ENCODE measurements at regions not wholly inside any gene's neighbourhood (a gene's known extent, or its start where the extent isn't known, plus 50 kb on each side); places are given as distances from the start of the nearest gene placed in this dataset.

GRCh38 chr5:87825583-87825982, 412.9 kb upstream of the CCNH start:
- no peaks in the 10 kb centered on the region for H3K27me3 ChIP-seq (ENCODE audit: control insufficient read depth, insufficient read depth, low read length)
- H3K9ac ChIP-seq (ENCODE audit: low read depth, low read length), result no peak overlapping the region
- no peaks in the 10 kb centered on the region for H3K4me1 ChIP-seq (ENCODE audit: control insufficient read depth, insufficient read depth, low read length)
- H3K36me3 ChIP-seq (ENCODE audit: control insufficient read depth, insufficient read depth, low read length), result no peaks in the 10 kb centered on the region
- H3K9me3 ChIP-seq (ENCODE audit: control insufficient read depth, insufficient read depth, low read length), result no peaks in the 10 kb centered on the region
- H3K4me3 ChIP-seq (ENCODE audit: low read depth, low read length), result no peak overlapping the region

GRCh38 chr5:87807783-87808182, 395.1 kb upstream of the CCNH start:
- Histone ChIP-seq H3K9ac (ENCODE audit: low read depth, low read length) (no peak overlapping the region), H3K27me3 (ENCODE audit: control insufficient read depth, insufficient read depth, low read length) (no peaks in the 10 kb centered on the region), H3K4me3 (ENCODE audit: low read depth, low read length) (no peak overlapping the region), H3K4me1 (ENCODE audit: control insufficient read depth, insufficient read depth, low read length) (no peaks in the 10 kb centered on the region), H3K36me3 (ENCODE audit: control insufficient read depth, insufficient read depth, low read length) (no peaks in the 10 kb centered on the region), H3K9me3 (ENCODE audit: control insufficient read depth, insufficient read depth, low read length) (no peaks in the 10 kb centered on the region)

- H3K9me3 ChIP-seq (ENCODE audit: control insufficient read depth, insufficient read depth, low read length), result no peaks in the 10 kb centered on the region
- no peaks in the 10 kb centered on the region for H3K36me3 ChIP-seq (ENCODE audit: control insufficient read depth, insufficient read depth, low read length)
- H3K9ac ChIP-seq (ENCODE audit: low read depth, low read length), result no peak overlapping the region
- H3K4me1 ChIP-seq (ENCODE audit: control insufficient read depth, insufficient read depth, low read length), result no peaks in the 10 kb centered on the region
- H3K27me3 ChIP-seq (ENCODE audit: control insufficient read depth, insufficient read depth, low read length), result no peaks in the 10 kb centered on the region
- H3K4me3 ChIP-seq (ENCODE audit: low read depth, low read length), result no peak overlapping the region
Observed at GRCh38 chr5:87803352-87803751, 390.6 kb upstream of the CCNH start.

- no peaks in the 10 kb centered on the region for H3K36me3 ChIP-seq (ENCODE audit: control insufficient read depth, insufficient read depth, low read length)
- no peaks in the 10 kb centered on the region for H3K9me3 ChIP-seq (ENCODE audit: control insufficient read depth, insufficient read depth, low read length)
- no peak overlapping the region for H3K9ac ChIP-seq (ENCODE audit: low read depth, low read length)
- H3K4me3 ChIP-seq (ENCODE audit: low read depth, low read length), result no peak overlapping the region
- H3K27me3 ChIP-seq (ENCODE audit: control insufficient read depth, insufficient read depth, low read length), result no peaks in the 10 kb centered on the region
- peaks cover 14% of the 10 kb centered on the region for H3K4me1 ChIP-seq (ENCODE audit: control insufficient read depth, insufficient read depth, low read length)
Observed at GRCh38 chr5:87791869-87792268, 379.1 kb upstream of the CCNH start.

GRCh38 chr5:87788416-87788815, 375.7 kb upstream of the CCNH start:
- no peak overlapping the region for H3K9ac ChIP-seq (ENCODE audit: low read depth, low read length)
- H3K4me1 ChIP-seq (ENCODE audit: control insufficient read depth, insufficient read depth, low read length), result peaks cover 14% of the 10 kb centered on the region
- H3K27me3 ChIP-seq (ENCODE audit: control insufficient read depth, insufficient read depth, low read length), result peaks cover 7% of the 10 kb centered on the region
- H3K36me3 ChIP-seq (ENCODE audit: control insufficient read depth, insufficient read depth, low read length), result no peaks in the 10 kb centered on the region
- H3K4me3 ChIP-seq (ENCODE audit: low read depth, low read length), result no peak overlapping the region
- no peaks in the 10 kb centered on the region for H3K9me3 ChIP-seq (ENCODE audit: control insufficient read depth, insufficient read depth, low read length)

GRCh38 chr5:87787625-87788256, 375.0 kb upstream of the CCNH start:
- Histone ChIP-seq H3K4me3 (ENCODE audit: low read depth, low read length) (no peak overlapping the region), H3K27me3 (ENCODE audit: control insufficient read depth, insufficient read depth, low read length) (peaks cover 7% of the 10 kb centered on the region), H3K9ac (ENCODE audit: low read depth, low read length) (no peak overlapping the region), H3K36me3 (ENCODE audit: control insufficient read depth, insufficient read depth, low read length) (no peaks in the 10 kb centered on the region), H3K9me3 (ENCODE audit: control insufficient read depth, insufficient read depth, low read length) (no peaks in the 10 kb centered on the region), H3K4me1 (ENCODE audit: control insufficient read depth, insufficient read depth, low read length) (peaks cover 14% of the 10 kb centered on the region)

GRCh38 chr5:87787086-87787485, 374.4 kb upstream of the CCNH start:
- peaks cover 15% of the 10 kb centered on the region for H3K4me1 ChIP-seq (ENCODE audit: control insufficient read depth, insufficient read depth, low read length)
- H3K9me3 ChIP-seq (ENCODE audit: control insufficient read depth, insufficient read depth, low read length), result no peaks in the 10 kb centered on the region
- no peak overlapping the region for H3K4me3 ChIP-seq (ENCODE audit: low read depth, low read length)
- no peaks in the 10 kb centered on the region for H3K36me3 ChIP-seq (ENCODE audit: control insufficient read depth, insufficient read depth, low read length)
- peaks cover 7% of the 10 kb centered on the region for H3K27me3 ChIP-seq (ENCODE audit: control insufficient read depth, insufficient read depth, low read length)
- H3K9ac ChIP-seq (ENCODE audit: low read depth, low read length), result no peak overlapping the region

- H3K9me3 ChIP-seq (ENCODE audit: control insufficient read depth, insufficient read depth, low read length), result no peaks in the 10 kb centered on the region
- H3K9ac ChIP-seq (ENCODE audit: low read depth, low read length), result no peak overlapping the region
- H3K4me3 ChIP-seq (ENCODE audit: low read depth, low read length), result no peak overlapping the region
- no peaks in the 10 kb centered on the region for H3K36me3 ChIP-seq (ENCODE audit: control insufficient read depth, insufficient read depth, low read length)
- H3K27me3 ChIP-seq (ENCODE audit: control insufficient read depth, insufficient read depth, low read length), result peaks cover 7% of the 10 kb centered on the region
- peaks cover 21% of the 10 kb centered on the region for H3K4me1 ChIP-seq (ENCODE audit: control insufficient read depth, insufficient read depth, low read length)
Observed at GRCh38 chr5:87786471-87786870, 373.7 kb upstream of the CCNH start.

- H3K4me1 ChIP-seq (ENCODE audit: control insufficient read depth, insufficient read depth, low read length), result peaks cover 23% of the 10 kb centered on the region
- no peaks in the 10 kb centered on the region for H3K36me3 ChIP-seq (ENCODE audit: control insufficient read depth, insufficient read depth, low read length)
- H3K4me3 ChIP-seq (ENCODE audit: low read depth, low read length), result no peak overlapping the region
- peaks cover 7% of the 10 kb centered on the region for H3K27me3 ChIP-seq (ENCODE audit: control insufficient read depth, insufficient read depth, low read length)
- H3K9me3 ChIP-seq (ENCODE audit: control insufficient read depth, insufficient read depth, low read length), result no peaks in the 10 kb centered on the region
- no peak overlapping the region for H3K9ac ChIP-seq (ENCODE audit: low read depth, low read length)
Observed at GRCh38 chr5:87785554-87786335, 373.0 kb upstream of the CCNH start.

- H3K27me3 ChIP-seq (ENCODE audit: control insufficient read depth, insufficient read depth, low read length), result peaks cover 7% of the 10 kb centered on the region
- peaks cover 23% of the 10 kb centered on the region for H3K4me1 ChIP-seq (ENCODE audit: control insufficient read depth, insufficient read depth, low read length)
- no peaks in the 10 kb centered on the region for H3K9me3 ChIP-seq (ENCODE audit: control insufficient read depth, insufficient read depth, low read length)
- H3K9ac ChIP-seq (ENCODE audit: low read depth, low read length), result no peak overlapping the region
- H3K4me3 ChIP-seq (ENCODE audit: low read depth, low read length), result no peak overlapping the region
- H3K36me3 ChIP-seq (ENCODE audit: control insufficient read depth, insufficient read depth, low read length), result no peaks in the 10 kb centered on the region
Observed at GRCh38 chr5:87784879-87785495, 372.3 kb upstream of the CCNH start.

GRCh38 chr5:87784311-87784710, 371.6 kb upstream of the CCNH start:
- Histone ChIP-seq H3K9ac (ENCODE audit: low read depth, low read length) (no peak overlapping the region), H3K4me3 (ENCODE audit: low read depth, low read length) (no peak overlapping the region), H3K27me3 (ENCODE audit: control insufficient read depth, insufficient read depth, low read length) (peaks cover 7% of the 10 kb centered on the region), H3K9me3 (ENCODE audit: control insufficient read depth, insufficient read depth, low read length) (no peaks in the 10 kb centered on the region), H3K36me3 (ENCODE audit: control insufficient read depth, insufficient read depth, low read length) (no peaks in the 10 kb centered on the region), H3K4me1 (ENCODE audit: control insufficient read depth, insufficient read depth, low read length) (peaks cover 23% of the 10 kb centered on the region)

- Histone ChIP-seq H3K9ac (ENCODE audit: low read depth, low read length) (no peak overlapping the region), H3K27me3 (ENCODE audit: control insufficient read depth, insufficient read depth, low read length) (peaks cover 7% of the 10 kb centered on the region), H3K36me3 (ENCODE audit: control insufficient read depth, insufficient read depth, low read length) (no peaks in the 10 kb centered on the region), H3K4me3 (ENCODE audit: low read depth, low read length) (no peak overlapping the region), H3K9me3 (ENCODE audit: control insufficient read depth, insufficient read depth, low read length) (no peaks in the 10 kb centered on the region), H3K4me1 (ENCODE audit: control insufficient read depth, insufficient read depth, low read length) (peaks cover 15% of the 10 kb centered on the region)
Observed at GRCh38 chr5:87782916-87783315, 370.2 kb upstream of the CCNH start.

Data from iPS-15b (cell line).